ENCODE measurements at regions not wholly inside any gene's neighbourhood (a gene's known extent, or its start where the extent isn't known, plus 50 kb on each side); places are given as distances from the start of the nearest gene placed in this dataset.

- Histone ChIP-seq H3K36me3 (ENCODE audit: control insufficient read depth in 4 of 4, insufficient read depth in 3 of 4, low read depth in 1 of 4, low read length in 3 of 4) (no peaks in the 10 kb centered on the region), H3K27me3 (ENCODE audit: control insufficient read depth in 4 of 4, insufficient read depth in 4 of 4, low read length in 3 of 4) (no peaks in the 10 kb centered on the region), H3K9me3 (ENCODE audit: control insufficient read depth in 4 of 4, low read length in 3 of 4) (no peaks in the 10 kb centered on the region), H3K4me3 (ENCODE audit: low read depth in 1 of 3, low read length in 3 of 3) (no peak overlapping the region), H3K4me1 (ENCODE audit: control insufficient read depth in 4 of 4, insufficient read depth in 4 of 4, low read length in 3 of 4) (no peaks in the 10 kb centered on the region), H3K9ac (ENCODE audit: low read depth in 1 of 2, low read length in 2 of 2) (no peak overlapping the region), H3K27ac (ENCODE audit: low read depth in 1 of 2, low read length in 2 of 2) (no peak overlapping the region)
- no peak for TF ChIP-seq RAD21 (IDR thresholded peaks at IDR 0.05)
- no peak for TF ChIP-seq ATF3 (IDR thresholded peaks at IDR 0.05)
- TF ChIP-seq JUND (IDR thresholded peaks at IDR 0.05) = no peak
- TF ChIP-seq CTCF (IDR thresholded peaks at IDR 0.05; ENCODE audit: low read depth, low read length, missing input control) = no peak
- TF ChIP-seq, protein P1, sequence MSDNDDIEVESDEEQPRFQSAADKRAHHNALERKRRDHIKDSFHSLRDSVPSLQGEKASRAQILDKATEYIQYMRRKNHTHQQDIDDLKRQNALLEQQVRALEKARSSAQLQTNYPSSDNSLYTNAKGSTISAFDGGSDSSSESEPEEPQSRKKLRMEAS (IDR thresholded peaks at IDR 0.05) = no peak
- no peak for TF ChIP-seq REST (IDR thresholded peaks at IDR 0.05)
- no peak for TF ChIP-seq SP1 (IDR thresholded peaks at IDR 0.05)
- TF ChIP-seq EGR1 (IDR thresholded peaks at IDR 0.05; ENCODE audit: low read depth in 2 of 2) = no peak
- no peak for TF ChIP-seq FOXA2 (IDR thresholded peaks at IDR 0.05)
- TF ChIP-seq FOXA1 (IDR thresholded peaks at IDR 0.05) = no peak
- TF ChIP-seq HNF4A (conservative IDR thresholded peaks at IDR 0.05) = no peak
- TF ChIP-seq NR2F2 (IDR thresholded peaks at IDR 0.05) = no peak
- TF ChIP-seq GABPA (IDR thresholded peaks at IDR 0.05 in 1 of 2, conservative IDR thresholded peaks at IDR 0.05 in 1 of 2) = no peak
- no peak for TF ChIP-seq HNF4G (IDR thresholded peaks at IDR 0.05)
- TF ChIP-seq, protein P2, sequence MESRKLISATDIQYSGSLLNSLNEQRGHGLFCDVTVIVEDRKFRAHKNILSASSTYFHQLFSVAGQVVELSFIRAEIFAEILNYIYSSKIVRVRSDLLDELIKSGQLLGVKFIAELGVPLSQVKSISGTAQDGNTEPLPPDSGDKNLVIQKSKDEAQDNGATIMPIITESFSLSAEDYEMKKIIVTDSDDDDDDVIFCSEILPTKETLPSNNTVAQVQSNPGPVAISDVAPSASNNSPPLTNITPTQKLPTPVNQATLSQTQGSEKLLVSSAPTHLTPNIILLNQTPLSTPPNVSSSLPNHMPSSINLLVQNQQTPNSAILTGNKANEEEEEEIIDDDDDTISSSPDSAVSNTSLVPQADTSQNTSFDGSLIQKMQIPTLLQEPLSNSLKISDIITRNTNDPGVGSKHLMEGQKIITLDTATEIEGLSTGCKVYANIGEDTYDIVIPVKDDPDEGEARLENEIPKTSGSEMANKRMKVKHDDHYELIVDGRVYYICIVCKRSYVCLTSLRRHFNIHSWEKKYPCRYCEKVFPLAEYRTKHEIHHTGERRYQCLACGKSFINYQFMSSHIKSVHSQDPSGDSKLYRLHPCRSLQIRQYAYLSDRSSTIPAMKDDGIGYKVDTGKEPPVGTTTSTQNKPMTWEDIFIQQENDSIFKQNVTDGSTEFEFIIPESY (IDR thresholded peaks at IDR 0.05) = no peak
- DNase-seq (ENCODE audit: low spot score) = no peak
- 87% methylated on average over 9 of the region's 9 CpGs for WGBS
These were observed 145.7 kb upstream of the HDAC4 start for GRCh38 chr2:239546541-239546940.

GRCh38 chr2:239545741-239546392 lies 145.0 kb upstream of the HDAC4 start:
- no peak overlapping the region for H3K9ac ChIP-seq (ENCODE audit: low read depth in 1 of 2, low read length in 2 of 2)
- H3K27me3 ChIP-seq (ENCODE audit: control insufficient read depth in 4 of 4, insufficient read depth in 4 of 4, low read length in 3 of 4) = no peaks in the 10 kb centered on the region
- no peak overlapping the region for H3K27ac ChIP-seq (ENCODE audit: low read depth in 1 of 2, low read length in 2 of 2)
- no peaks in the 10 kb centered on the region for H3K9me3 ChIP-seq (ENCODE audit: control insufficient read depth in 4 of 4, low read length in 3 of 4)
- H3K36me3 ChIP-seq (ENCODE audit: control insufficient read depth in 4 of 4, insufficient read depth in 3 of 4, low read depth in 1 of 4, low read length in 3 of 4) = no peaks in the 10 kb centered on the region
- H3K4me1 ChIP-seq (ENCODE audit: control insufficient read depth in 4 of 4, insufficient read depth in 4 of 4, low read length in 3 of 4) = no peaks in the 10 kb centered on the region
- DNase-seq (ENCODE audit: low spot score) = no peak
- H3K4me3 ChIP-seq (ENCODE audit: low read depth in 1 of 3, low read length in 3 of 3) = no peak overlapping the region
- 81% methylated on average over 14 of the region's 14 CpGs for WGBS
- TF ChIP-seq RXRA (IDR thresholded peaks at IDR 0.05) (no peak), YY1 (IDR thresholded peaks at IDR 0.05) (no peak), GABPA (IDR thresholded peaks at IDR 0.05 in 1 of 2, conservative IDR thresholded peaks at IDR 0.05 in 1 of 2) (no peak), EGR1 (IDR thresholded peaks at IDR 0.05; ENCODE audit: low read depth in 2 of 2) (no peak), HNF4G (IDR thresholded peaks at IDR 0.05) (no peak), HNF4A (conservative IDR thresholded peaks at IDR 0.05) (no peak), ATF3 (IDR thresholded peaks at IDR 0.05) (no peak), RAD21 (IDR thresholded peaks at IDR 0.05) (no peak), TAF1 (conservative IDR thresholded peaks at IDR 0.05) (no peak), REST (IDR thresholded peaks at IDR 0.05) (no peak), JUND (IDR thresholded peaks at IDR 0.05) (no peak), FOXA2 (IDR thresholded peaks at IDR 0.05) (no peak), FOXA1 (IDR thresholded peaks at IDR 0.05) (no peak), NR2F2 (IDR thresholded peaks at IDR 0.05) (no peak)
- TF ChIP-seq, protein P1 (IDR thresholded peaks at IDR 0.05) = no peak

Measured in liver (tissue), 8 donors.